GM12873 (cell line): ENCODE measurements at regions not wholly inside any gene's neighbourhood (a gene's known extent, or its start where the extent isn't known, plus 50 kb on each side); places are given as distances from the start of the nearest gene placed in this dataset.

Experiments used
- CTCF ChIP-seq: IDR thresholded peaks from 2 replicates; pipeline ENCODE4 v1.5.1; 2012; ENCODE audit warnings: low read depth, mild to moderate bottlenecking, moderate library complexity, low read length, control low read depth; ENCODE audit not compliant: insufficient read depth; ENCODE audit errors: missing control alignments

DNA sequence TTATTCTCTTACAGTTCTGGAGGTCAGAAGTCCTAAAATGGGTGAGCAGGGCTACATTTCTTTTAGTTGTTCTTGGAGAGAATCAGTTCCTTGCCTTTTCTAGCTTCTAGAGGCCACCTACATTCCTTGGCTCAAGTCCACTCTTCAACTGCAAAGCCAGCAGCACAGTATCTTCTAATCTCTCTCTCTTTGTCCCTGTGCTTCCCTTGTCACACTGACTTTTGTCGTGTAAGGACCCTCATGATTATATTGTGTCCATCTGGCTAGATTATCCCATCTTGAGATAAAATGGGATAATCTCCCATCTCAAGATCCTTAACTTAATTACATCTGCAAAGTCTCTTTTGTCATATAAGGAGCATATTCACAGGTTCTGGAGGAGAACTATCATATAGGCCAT lies 359.0 kb downstream of the ADRA2A start:
- no peak for TF ChIP-seq CTCF

DNA sequence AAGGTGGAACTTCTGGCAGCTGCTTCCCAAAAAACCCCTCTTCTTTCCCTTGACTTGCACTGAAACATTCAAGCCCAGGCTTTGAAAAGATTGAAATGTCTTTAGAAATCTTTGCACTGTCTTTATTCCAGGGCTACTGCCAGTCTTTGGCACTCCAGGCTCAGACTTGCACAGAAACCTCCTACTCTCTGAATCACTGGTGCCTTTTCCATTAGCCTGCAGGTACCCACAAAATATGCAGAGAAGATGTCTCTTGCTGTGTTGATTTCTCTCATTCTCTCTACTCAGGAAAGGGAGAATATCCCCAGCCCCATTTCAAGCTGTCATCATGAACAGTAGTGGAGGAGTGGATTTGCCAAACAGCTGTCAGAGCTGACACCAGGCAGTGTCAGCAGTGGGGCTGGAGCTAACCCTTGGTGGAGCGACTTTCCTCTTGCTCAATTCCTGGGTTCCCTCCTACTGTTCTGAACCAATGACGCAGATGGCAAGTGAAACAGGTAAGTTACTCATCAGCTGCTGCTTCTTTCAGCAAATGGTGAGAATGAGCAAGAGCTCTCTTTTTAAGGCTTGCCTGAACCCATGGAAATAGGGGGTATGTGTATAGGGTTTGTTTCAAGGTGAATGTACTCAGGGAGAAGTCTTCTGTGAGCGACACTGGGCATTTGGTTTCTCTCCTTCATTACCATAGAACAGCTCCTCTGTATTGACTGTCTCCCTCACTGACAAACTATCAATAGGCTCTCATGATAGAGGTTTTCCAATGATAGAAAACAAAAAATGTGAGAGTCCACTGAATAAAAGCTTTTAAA lies 362.4 kb downstream of the ADRA2A start:
- TF ChIP-seq CTCF: no peak

GRCh38 chr10:111440501-111440900 lies 363.7 kb downstream of the ADRA2A start:
- TF ChIP-seq CTCF: no peak

- no peak for TF ChIP-seq CTCF
Measured at GRCh38 chr10:111445667-111446066, 368.8 kb downstream of the ADRA2A start.

- TF ChIP-seq CTCF: no peak
Measured at GRCh38 chr10:111446966-111447365, 370.1 kb downstream of the ADRA2A start.

DNA sequence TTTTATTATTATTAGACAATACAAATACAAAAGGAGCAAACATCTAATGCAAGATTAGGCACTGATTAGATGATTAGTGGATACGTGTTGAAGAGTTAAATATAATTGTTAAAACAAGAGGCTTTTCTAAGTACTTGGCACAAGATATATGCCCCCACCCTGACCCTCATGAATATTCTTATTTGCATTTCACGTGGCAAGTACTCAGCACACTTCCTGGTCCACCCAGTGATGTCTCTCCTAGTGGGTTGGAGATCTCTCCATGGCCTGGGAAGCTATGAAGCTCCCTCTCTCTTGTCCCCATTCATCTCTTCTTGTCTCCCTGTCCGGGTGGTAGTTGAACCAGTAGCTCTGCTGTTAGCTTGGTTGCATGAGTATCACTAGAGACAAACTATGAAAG lies 375.3 kb downstream of the ADRA2A start:
- TF ChIP-seq CTCF: no peak

GRCh38 chr10:111455776-111456426 lies 379.1 kb downstream of the ADRA2A start:
- TF ChIP-seq CTCF: no peak
